C4-2B (cell line): ENCODE measurements at regions not wholly inside any gene's neighbourhood (a gene's known extent, or its start where the extent isn't known, plus 50 kb on each side); places are given as distances from the start of the nearest gene placed in this dataset.

Experiments
- ZFX ChIP-seq: fragments of 450-650 bp; IDR thresholded peaks from 2 replicates; pipeline ENCODE4 v1.6.1; 2017
- TF ChIP-seq, protein P1 (sequence below): fragments of 450-650 bp; conservative IDR thresholded peaks from 2 replicates; pipeline ENCODE4 v1.5.1; 2017; ENCODE audit warnings: mild to moderate bottlenecking

DNA sequence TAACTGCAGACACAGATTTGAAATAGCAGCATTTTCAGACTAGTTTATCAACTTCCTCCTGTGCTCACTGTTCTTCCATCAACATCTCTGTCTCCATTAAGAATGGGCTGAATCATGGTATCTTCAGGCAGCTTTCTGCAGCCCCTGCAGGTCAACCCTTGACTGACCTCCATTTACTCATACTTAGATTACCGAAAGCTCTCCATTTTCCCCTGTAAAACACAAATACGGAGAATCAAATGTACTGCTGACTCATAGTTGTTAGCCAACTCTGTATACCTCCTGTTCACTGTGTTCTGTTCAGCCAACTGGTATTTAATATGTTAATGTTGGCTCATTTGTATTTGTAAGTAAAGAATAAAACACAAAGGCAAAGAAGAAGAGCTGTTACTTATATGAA, 364.0 kb downstream of the CASP12 start:
- TF ChIP-seq, protein P1, sequence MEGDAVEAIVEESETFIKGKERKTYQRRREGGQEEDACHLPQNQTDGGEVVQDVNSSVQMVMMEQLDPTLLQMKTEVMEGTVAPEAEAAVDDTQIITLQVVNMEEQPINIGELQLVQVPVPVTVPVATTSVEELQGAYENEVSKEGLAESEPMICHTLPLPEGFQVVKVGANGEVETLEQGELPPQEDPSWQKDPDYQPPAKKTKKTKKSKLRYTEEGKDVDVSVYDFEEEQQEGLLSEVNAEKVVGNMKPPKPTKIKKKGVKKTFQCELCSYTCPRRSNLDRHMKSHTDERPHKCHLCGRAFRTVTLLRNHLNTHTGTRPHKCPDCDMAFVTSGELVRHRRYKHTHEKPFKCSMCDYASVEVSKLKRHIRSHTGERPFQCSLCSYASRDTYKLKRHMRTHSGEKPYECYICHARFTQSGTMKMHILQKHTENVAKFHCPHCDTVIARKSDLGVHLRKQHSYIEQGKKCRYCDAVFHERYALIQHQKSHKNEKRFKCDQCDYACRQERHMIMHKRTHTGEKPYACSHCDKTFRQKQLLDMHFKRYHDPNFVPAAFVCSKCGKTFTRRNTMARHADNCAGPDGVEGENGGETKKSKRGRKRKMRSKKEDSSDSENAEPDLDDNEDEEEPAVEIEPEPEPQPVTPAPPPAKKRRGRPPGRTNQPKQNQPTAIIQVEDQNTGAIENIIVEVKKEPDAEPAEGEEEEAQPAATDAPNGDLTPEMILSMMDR: no peak
- no peak for TF ChIP-seq ZFX
